Liver (tissue), 7 donors: ENCODE measurements at regions not wholly inside any gene's neighbourhood (a gene's known extent, or its start where the extent isn't known, plus 50 kb on each side); places are given as distances from the start of the nearest gene placed in this dataset.

Experiments used
- DNase-seq: peaks from one replicate; pipeline ENCODE4 v3.0.0-alpha.2; 2017; ENCODE audit warnings: low spot score
- H3K27ac ChIP-seq, 2 donors: one replicate each; pipeline ENCODE4 v1.7.0; 2013; ENCODE audit warnings: inconsistent platforms in 2 of 2, low read length in 2 of 2, control low read depth in 1 of 2, low read depth in 1 of 2, mild to moderate bottlenecking in 1 of 2
- H3K27me3 ChIP-seq, 4 donors: one replicate each; pipeline versions ENCODE4 v1.6.1 to v1.7.0; 2013; ENCODE audit warnings: low read length in 3 of 4, inconsistent platforms in 1 of 4, mild to moderate bottlenecking in 1 of 4, moderate library complexity in 1 of 4; ENCODE audit not compliant: control insufficient read depth in 4 of 4, insufficient read depth in 4 of 4
- H3K36me3 ChIP-seq, 4 donors: one replicate each; pipeline versions ENCODE4 v1.6.1 to v1.7.0; 2013; ENCODE audit warnings: low read length in 3 of 4, mild to moderate bottlenecking in 3 of 4, low read depth in 1 of 4, moderate library complexity in 1 of 4; ENCODE audit not compliant: control insufficient read depth in 4 of 4, insufficient read depth in 3 of 4
- H3K4me1 ChIP-seq, 4 donors: one replicate each; pipeline versions ENCODE4 v1.6.1 to v1.7.0; 2013; ENCODE audit warnings: low read length in 3 of 4, mild to moderate bottlenecking in 3 of 4, moderate library complexity in 1 of 4; ENCODE audit not compliant: control insufficient read depth in 4 of 4, insufficient read depth in 4 of 4
- H3K4me3 ChIP-seq, 3 donors: one replicate each; pipeline versions ENCODE4 v1.6.1 to v1.7.0; 2013; ENCODE audit warnings: low read length in 3 of 3, control low read depth in 1 of 3, low read depth in 1 of 3, mild to moderate bottlenecking in 1 of 3
- H3K9ac ChIP-seq, 2 donors: one replicate each; pipeline ENCODE4 v1.7.0; 2013; ENCODE audit warnings: low read length in 2 of 2, mild to moderate bottlenecking in 2 of 2, moderate library complexity in 2 of 2, control low read depth in 1 of 2, low read depth in 1 of 2
- H3K9me3 ChIP-seq, 4 donors: one replicate each; pipeline versions ENCODE4 v1.6.1 to v1.7.0; 2013; ENCODE audit warnings: low read length in 3 of 4; ENCODE audit not compliant: control insufficient read depth in 4 of 4
- EGR1 ChIP-seq, 2 donors: IDR thresholded peaks; 2 replicates each; pipeline ENCODE4 v1.6.1; 2016 to 2018; ENCODE audit warnings: antibody characterized with exemption in 2 of 2, low read depth in 2 of 2
- HNF4A ChIP-seq, 2 donors: conservative IDR thresholded peaks; 2 replicates each; pipeline ENCODE4 v1.6.1; 2016; ENCODE audit warnings: antibody characterized with exemption in 2 of 2, mild to moderate bottlenecking in 2 of 2
- HNF4G ChIP-seq: IDR thresholded peaks from 2 replicates; pipeline ENCODE4 v1.6.1; 2016; ENCODE audit warnings: antibody characterized with exemption
- JUND ChIP-seq, 2 donors: IDR thresholded peaks; 2 replicates each; pipeline ENCODE4 v1.6.1; 2016; ENCODE audit warnings: antibody characterized with exemption in 2 of 2
- YY1 ChIP-seq: IDR thresholded peaks from 2 replicates; pipeline ENCODE4 v1.6.1; 2016; ENCODE audit warnings: antibody characterized with exemption, mild to moderate bottlenecking
- WGBS: extraction: QIAGEN DNeasy Blood & Tissue Kit; methylation state at CpG from one replicate; pipeline ENCODE4 v1.1.7; 2013; 5-methylcytosine and 5-hydroxymethylcytosine counted together
- TF ChIP-seq, protein P1 (sequence below): IDR thresholded peaks from 2 replicates; pipeline ENCODE4 v1.6.1; 2016; ENCODE audit warnings: antibody characterized with exemption
- TF ChIP-seq, protein P2 (sequence below): IDR thresholded peaks from 2 replicates; pipeline ENCODE4 v1.6.1; 2016; ENCODE audit warnings: antibody characterized with exemption, mild to moderate bottlenecking
- TF ChIP-seq, protein P3 (sequence below): IDR thresholded peaks from 2 replicates; pipeline ENCODE4 v1.6.1; 2016; ENCODE audit warnings: antibody characterized with exemption
- TF ChIP-seq, protein P4 (sequence below): IDR thresholded peaks from 2 replicates; pipeline ENCODE4 v1.6.1; 2016; ENCODE audit warnings: antibody characterized with exemption
- donor health status: healthy.
- donor health status: healthy.
- donor health status: healthy.
- donor health status: healthy.

DNA sequence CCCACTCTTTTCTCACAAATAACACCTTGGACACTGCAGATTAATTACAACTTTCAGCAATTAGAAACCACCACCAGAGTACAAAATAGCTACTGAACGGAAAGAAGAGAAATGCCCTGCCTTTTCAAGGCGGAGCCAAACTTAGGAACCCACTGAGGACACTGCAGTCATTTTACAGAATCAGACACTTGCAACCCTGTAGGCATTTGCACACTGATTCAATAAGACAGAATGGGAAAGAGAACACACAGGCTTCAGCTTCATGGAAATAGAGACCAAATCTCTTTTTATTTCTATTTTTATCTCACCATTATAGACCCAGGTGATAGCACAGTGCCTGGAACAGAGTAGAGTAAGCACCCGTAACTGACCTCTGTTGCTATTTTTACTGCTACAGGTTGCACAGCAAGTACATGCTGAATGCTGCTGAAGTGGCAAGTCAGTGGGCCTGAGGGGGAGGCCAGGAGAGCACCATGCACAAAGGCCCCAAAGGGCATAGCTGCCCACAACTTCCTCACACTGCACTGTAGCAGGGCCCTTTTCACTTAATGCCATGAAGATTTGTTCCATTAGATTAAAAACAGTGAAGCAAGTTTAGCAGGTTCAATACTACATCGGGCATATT lies 50.7 kb upstream of the EDARADD start:
- Histone ChIP-seq H3K9me3 (no peaks in the 10 kb centered on the region), H3K36me3 (no peaks in the 10 kb centered on the region), H3K4me1 (no peaks in the 10 kb centered on the region), H3K9ac (no peak overlapping the region), H3K27ac (no peak overlapping the region), H3K27me3 (no peaks in the 10 kb centered on the region), H3K4me3 (no peak overlapping the region)
- 60% methylated on average over 4 of the region's 4 CpGs for WGBS
- TF ChIP-seq, protein P1, sequence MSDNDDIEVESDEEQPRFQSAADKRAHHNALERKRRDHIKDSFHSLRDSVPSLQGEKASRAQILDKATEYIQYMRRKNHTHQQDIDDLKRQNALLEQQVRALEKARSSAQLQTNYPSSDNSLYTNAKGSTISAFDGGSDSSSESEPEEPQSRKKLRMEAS = no peak
- TF ChIP-seq, protein P2, sequence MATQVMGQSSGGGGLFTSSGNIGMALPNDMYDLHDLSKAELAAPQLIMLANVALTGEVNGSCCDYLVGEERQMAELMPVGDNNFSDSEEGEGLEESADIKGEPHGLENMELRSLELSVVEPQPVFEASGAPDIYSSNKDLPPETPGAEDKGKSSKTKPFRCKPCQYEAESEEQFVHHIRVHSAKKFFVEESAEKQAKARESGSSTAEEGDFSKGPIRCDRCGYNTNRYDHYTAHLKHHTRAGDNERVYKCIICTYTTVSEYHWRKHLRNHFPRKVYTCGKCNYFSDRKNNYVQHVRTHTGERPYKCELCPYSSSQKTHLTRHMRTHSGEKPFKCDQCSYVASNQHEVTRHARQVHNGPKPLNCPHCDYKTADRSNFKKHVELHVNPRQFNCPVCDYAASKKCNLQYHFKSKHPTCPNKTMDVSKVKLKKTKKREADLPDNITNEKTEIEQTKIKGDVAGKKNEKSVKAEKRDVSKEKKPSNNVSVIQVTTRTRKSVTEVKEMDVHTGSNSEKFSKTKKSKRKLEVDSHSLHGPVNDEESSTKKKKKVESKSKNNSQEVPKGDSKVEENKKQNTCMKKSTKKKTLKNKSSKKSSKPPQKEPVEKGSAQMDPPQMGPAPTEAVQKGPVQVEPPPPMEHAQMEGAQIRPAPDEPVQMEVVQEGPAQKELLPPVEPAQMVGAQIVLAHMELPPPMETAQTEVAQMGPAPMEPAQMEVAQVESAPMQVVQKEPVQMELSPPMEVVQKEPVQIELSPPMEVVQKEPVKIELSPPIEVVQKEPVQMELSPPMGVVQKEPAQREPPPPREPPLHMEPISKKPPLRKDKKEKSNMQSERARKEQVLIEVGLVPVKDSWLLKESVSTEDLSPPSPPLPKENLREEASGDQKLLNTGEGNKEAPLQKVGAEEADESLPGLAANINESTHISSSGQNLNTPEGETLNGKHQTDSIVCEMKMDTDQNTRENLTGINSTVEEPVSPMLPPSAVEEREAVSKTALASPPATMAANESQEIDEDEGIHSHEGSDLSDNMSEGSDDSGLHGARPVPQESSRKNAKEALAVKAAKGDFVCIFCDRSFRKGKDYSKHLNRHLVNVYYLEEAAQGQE = no peak
- TF ChIP-seq, protein P3, sequence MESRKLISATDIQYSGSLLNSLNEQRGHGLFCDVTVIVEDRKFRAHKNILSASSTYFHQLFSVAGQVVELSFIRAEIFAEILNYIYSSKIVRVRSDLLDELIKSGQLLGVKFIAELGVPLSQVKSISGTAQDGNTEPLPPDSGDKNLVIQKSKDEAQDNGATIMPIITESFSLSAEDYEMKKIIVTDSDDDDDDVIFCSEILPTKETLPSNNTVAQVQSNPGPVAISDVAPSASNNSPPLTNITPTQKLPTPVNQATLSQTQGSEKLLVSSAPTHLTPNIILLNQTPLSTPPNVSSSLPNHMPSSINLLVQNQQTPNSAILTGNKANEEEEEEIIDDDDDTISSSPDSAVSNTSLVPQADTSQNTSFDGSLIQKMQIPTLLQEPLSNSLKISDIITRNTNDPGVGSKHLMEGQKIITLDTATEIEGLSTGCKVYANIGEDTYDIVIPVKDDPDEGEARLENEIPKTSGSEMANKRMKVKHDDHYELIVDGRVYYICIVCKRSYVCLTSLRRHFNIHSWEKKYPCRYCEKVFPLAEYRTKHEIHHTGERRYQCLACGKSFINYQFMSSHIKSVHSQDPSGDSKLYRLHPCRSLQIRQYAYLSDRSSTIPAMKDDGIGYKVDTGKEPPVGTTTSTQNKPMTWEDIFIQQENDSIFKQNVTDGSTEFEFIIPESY = no peak
- TF ChIP-seq, protein P4, sequence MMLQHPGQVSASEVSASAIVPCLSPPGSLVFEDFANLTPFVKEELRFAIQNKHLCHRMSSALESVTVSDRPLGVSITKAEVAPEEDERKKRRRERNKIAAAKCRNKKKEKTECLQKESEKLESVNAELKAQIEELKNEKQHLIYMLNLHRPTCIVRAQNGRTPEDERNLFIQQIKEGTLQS = no peak
- no peak for DNase-seq

DNA sequence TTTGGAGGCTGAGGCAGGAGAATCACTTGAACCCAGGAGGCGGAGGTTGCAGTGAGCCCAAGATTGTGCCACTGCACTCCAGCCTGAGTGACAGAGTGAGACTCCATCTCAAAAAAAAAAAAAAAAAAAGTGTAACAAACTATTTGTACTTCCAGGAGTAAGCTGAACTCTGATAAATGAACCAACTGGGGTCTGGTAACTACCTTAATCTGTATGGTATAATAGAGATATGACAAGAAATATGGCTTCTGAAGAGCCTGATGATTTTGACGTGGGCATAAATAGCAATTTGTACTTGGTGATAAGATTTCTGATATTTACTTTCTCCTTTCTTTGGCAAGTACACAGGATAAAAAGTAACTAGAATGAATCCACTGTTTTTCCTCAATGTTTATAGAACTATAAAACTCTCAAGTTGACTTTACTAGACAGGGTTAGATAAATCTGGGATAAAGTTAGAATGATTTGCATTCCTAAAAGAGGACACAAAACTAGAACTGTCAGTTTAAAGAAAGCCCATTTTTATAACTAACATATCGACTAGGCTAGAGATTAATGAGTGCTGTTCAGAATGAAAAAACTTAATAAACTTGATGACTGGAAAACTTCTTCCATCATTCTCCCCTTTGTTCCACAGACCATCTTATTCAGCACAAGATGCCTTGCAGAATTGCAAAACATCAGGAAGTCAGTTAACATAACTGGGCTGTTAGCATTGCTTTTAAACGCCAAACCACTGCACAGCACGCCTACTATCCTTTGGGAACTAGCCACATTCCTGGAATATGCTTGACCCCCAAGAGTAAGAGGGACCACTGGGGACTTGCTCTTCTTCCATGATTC lies 51.5 kb upstream of the EDARADD start:
- no peaks in the 10 kb centered on the region for H3K27me3 ChIP-seq
- no peak for TF ChIP-seq HNF4A (conservative IDR thresholded peaks at IDR 0.05)
- no peak for TF ChIP-seq HNF4G
- no peak for TF ChIP-seq YY1
- TF ChIP-seq, protein P4 = no peak
- TF ChIP-seq, protein P3 = no peak
- no peak for TF ChIP-seq EGR1 (IDR thresholded peaks at IDR 0.05; ENCODE audit: low read depth in 2 of 2)
- TF ChIP-seq JUND (IDR thresholded peaks at IDR 0.05) = no peak
- 71% methylated on average over 5 of the region's 5 CpGs for WGBS
- no peaks in the 10 kb centered on the region for H3K4me1 ChIP-seq
- H3K4me3 ChIP-seq = no peak overlapping the region
- no peaks in the 10 kb centered on the region for H3K36me3 ChIP-seq
- H3K9me3 ChIP-seq = no peaks in the 10 kb centered on the region
- H3K27ac ChIP-seq = no peak overlapping the region
- no peak for DNase-seq
- no peak overlapping the region for H3K9ac ChIP-seq
